Activated gamma-delta T cell treated with Interleukin-2 at 50 U/mL for 16 hours (primary cell): ENCODE measurements at regions not wholly inside any gene's neighbourhood (a gene's known extent, or its start where the extent isn't known, plus 50 kb on each side); places are given as distances from the start of the nearest gene placed in this dataset.

ENCODE experiments used
- DNase-seq: peaks from one replicate; pipeline ENCODE4 v3.0.0-alpha.2; 2020

- no peak for DNase-seq
Measured at GRCh38 chr1:218643281-218643680, 298.1 kb downstream of the TGFB2 start.

- DNase-seq, result no peak
Measured at GRCh38 chr1:218643926-218644325, 298.8 kb downstream of the TGFB2 start.

GRCh38 chr1:218646288-218646687 is 301.2 kb downstream of the TGFB2 start:
- DNase-seq, result no peak

DNA sequence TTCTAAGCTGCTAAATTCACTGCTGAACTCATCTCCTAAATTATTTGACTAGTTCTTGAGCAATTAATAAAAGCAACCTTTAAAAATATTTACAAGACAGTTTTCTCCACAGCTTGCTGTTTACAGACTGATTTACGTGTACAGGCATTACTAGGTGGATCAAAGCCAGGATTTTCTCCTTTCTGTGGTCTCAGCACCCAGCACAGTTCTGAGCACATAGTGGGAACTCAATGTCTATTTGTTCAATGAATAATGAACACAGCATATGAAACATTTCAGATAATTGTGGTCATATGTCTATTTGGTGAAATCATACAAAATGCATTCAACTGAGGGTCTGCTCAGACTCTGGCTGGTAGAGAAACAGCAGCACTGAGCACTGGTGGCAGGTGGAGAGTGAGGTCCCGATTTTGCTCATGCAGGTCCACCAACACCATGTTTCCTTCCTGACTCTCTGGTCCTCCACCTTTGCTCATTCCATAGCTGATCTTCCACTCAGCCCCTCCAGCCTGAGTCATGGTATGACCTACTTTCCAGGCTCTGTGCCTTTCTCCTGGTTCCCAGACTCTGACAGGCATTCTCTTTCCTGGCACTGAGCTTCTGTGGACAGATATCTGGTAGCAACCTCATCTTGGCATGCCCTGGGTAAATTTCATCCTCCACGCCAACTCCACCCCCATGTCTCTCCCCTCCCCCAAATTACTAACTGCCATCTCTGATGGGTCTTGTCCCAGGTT is 311.3 kb downstream of the TGFB2 start:
- DNase-seq, result no peak

GRCh38 chr1:218658269-218658668 is 313.1 kb downstream of the TGFB2 start:
- DNase-seq, result no peak

GRCh38 chr1:218658899-218659298 is 313.8 kb downstream of the TGFB2 start:
- no peak for DNase-seq

- no peak for DNase-seq
Measured at GRCh38 chr1:218659911-218660677, 315.0 kb downstream of the TGFB2 start.

GRCh38 chr1:218660678-218661053 is 315.5 kb downstream of the TGFB2 start:
- DNase-seq, result no peak

DNA sequence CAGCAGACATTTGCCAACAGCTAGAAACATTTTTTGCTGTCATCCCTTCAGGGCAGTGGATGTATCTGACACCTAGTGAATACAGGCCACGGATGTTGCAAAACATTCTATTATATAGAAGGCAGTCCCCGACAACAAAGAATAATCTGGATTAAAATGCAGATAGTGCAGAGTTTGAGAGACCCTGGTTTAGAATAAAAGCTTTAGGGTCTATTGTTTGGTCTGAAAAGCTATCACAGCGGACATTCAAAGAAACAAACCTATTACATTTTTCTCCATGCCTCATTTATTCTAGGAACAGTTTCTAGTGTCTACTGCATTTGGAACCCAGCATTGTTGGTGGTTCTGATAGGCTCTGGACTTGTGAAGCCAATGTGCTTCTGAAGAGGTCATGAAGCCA is 316.3 kb downstream of the TGFB2 start:
- no peak for DNase-seq

GRCh38 chr1:218664385-218665170 is 319.4 kb downstream of the TGFB2 start:
- no peak for DNase-seq

GRCh38 chr1:218665221-218665620 is 320.1 kb downstream of the TGFB2 start:
- DNase-seq, result no peak

DNA sequence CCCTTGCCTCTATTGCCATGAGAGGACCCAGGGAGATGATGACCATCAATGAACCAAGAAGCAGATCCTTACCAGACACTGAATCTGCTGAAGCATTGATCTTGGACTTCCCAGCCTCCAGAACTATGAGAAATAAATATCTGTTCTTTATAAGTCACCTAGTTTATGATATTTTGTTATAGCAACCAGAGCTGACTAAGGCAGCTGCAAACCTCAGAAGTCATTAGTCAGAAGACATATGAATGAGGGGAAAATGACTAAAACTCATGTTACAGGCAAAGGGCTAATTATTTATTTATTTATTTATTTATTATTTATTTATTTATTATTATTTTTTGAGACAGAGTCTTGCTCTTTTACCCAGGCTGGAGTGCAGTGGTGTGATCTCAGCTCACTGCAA is 321.1 kb downstream of the TGFB2 start:
- DNase-seq, result no peak

GRCh38 chr1:218667781-218668516 is 322.8 kb downstream of the TGFB2 start:
- no peak for DNase-seq

GRCh38 chr1:218669431-218669830 is 324.3 kb downstream of the TGFB2 start:
- DNase-seq, result no peak

DNA sequence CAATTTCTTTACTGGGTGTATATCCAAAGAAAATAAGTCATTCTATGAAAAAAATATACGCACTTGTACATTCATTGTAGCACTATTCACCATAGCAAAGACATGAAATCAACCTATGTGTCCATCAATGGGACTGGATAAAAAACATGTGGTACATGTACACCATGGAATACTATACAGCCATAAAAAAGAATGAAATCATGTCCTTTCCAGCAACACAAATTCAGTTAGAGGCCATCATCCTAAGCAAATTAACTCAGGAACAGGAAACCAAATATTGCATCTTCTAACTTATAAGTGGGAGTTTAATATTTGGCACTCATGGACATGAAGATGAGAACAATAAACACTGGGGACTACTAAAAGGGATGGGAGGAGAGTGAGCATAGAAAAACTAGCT is 325.7 kb downstream of the TGFB2 start:
- DNase-seq, result no peak

DNA sequence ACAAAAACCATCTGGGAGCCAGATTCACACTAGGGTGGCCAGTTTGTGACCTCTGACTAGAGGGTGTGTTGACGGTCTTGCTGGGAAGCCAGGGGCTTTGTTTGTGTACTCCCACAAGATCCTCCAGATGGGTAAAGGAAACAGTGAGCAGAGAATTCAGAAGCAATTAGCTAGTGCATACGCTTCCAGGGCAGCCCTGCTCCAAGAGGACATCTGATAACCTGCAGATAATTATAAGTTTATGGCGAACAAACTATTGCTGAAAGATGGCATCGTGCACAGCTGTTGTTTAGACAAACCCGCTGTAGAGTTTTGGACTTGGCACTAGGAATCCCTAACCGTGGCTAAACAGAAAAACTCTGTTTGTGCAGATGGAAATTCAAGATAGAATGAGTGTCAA is 326.4 kb downstream of the TGFB2 start:
- DNase-seq, result no peak

GRCh38 chr1:218673170-218673569 is 328.0 kb downstream of the TGFB2 start:
- no peak for DNase-seq

DNA sequence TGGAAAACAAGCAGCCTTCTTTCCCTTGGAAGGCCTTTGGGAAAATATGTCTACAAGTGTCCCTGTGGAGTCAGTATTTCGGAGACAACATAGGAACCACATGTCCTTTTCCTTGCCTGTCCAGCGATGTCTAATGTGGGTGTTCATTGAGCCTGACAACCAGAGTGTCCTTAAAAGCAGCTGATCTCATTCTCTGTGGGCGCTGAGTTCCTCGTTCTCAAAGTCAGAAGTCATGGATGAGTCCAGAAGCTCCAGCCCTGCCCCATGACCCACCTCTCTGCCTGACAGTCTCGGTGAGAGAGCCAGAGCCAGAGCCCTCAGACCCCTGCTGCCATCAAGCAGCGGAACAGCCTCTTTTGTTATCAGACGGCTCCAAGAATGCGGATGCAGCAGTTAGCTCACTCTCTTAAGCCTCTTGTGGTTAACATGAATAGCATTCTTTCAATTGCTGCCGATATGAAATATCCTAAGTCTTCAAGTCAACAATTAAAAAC is 329.2 kb downstream of the TGFB2 start:
- no peak for DNase-seq

DNA sequence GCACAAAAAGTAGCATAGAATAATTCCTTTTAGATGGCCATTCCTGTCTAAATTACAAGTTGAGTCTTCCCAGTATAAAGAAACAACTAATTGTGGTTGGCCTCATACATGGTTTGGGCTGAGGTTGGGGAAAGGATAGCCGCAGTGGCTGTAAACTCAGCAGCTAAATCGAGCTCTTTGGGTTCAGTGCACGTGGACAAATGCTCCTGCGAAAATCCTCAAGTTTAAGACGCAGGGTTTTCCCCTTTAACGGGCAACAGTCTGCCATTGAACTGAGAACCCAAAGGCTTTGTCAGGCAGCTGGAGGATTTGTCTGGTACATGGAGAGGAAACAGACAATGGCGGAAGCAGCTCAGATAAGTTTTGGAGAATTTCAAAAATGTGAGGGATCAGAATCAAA is 331.9 kb downstream of the TGFB2 start:
- DNase-seq, result no peak

DNA sequence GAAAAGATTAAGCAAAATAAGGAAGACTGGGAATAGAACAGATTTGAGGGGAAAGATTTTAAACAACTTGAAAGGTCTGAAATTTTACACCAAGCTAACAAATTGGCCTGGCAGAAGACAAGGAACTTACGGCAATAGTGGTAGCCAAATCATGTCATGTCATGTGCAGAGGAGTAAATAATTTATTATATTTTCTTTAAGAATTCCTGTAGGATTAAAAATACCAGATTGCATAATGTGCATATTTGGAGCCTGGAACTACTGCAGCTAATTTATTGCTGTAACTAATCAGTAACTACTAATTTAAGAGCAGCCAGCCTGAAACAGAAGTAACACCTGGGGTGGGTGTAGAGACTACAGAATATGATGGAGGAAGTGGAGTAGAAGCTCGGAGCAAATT is 334.3 kb downstream of the TGFB2 start:
- DNase-seq, result no peak

DNA sequence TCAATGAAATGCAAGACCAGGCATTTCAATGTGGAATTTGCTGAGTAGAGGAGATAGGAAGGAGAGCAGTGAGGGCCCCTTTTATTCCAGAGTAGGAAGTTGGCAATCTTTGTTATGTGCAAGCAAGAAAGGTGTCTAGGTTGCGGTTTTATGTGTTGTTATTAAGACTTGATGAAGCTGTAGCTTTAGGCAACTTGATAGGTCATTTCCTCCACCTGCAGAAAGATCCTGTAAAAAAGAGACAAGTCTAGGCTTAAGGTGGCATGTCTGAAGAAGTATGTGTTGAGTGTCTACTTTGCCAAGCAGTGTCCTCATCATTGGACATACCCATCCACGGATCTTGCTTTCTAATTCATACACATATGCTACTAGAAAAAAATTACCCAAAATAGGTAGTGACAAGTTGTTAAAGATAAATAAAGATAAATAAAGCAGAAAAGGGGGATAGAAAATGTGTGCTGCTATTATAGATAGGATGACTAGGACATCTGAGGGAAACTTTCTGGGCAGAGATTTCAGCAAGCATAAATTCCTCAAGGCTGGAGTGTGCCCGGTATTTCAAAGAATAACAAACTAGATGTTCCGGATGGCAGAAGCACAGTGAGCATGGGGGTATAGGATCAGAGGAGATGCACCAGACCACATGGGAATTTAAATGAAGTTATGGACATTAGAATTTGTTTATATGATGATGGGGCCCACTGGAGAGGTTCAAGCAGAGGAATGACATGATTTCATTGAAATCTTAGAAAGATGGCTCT is 335.0 kb downstream of the TGFB2 start:
- DNase-seq, result no peak

- no peak for DNase-seq
Measured at GRCh38 chr1:218683242-218683641, 338.1 kb downstream of the TGFB2 start.
